H1 (cell line): ENCODE measurements at regions not wholly inside any gene's neighbourhood (a gene's known extent, or its start where the extent isn't known, plus 50 kb on each side); places are given as distances from the start of the nearest gene placed in this dataset.

Source experiments
- ASH2L ChIP-seq: fragments of 200-600, 300-600 bp; sonication (generic); IDR thresholded peaks from one replicate; pipeline ENCODE4 v1.7.1; 2017; ENCODE audit warnings: low read length
- CHD2 ChIP-seq: IDR thresholded peaks from 2 replicates; pipeline ENCODE4 v1.6.1; 2012; ENCODE audit warnings: low read length, improper control_type of control experiment
- EGR1 ChIP-seq: IDR thresholded peaks from 2 replicates; pipeline ENCODE4 v1.6.1; 2011; ENCODE audit warnings: low read depth, low read length, borderline replicate concordance
- FOSL1 ChIP-seq: IDR thresholded peaks from 2 replicates; pipeline ENCODE4 v1.6.1; 2011; ENCODE audit warnings: mild to moderate bottlenecking, low read depth, low read length, moderate library complexity; ENCODE audit not compliant: insufficient read depth
- NRF1 ChIP-seq: IDR thresholded peaks from 2 replicates; pipeline ENCODE4 v1.6.1; 2011; ENCODE audit warnings: mild to moderate bottlenecking, low read depth, low read length, improper control_type of control experiment
- POLR2A ChIP-seq, 2 experiments: IDR thresholded peaks; 1 replicate in 1 of 2; 2 replicates in 1 of 2; pipeline ENCODE4 v1.6.1; 2011; ENCODE audit warnings: low read depth in 2 of 2, low read length in 2 of 2, mild to moderate bottlenecking in 2 of 2; ENCODE audit errors: control extremely low read depth in 1 of 2
- RBBP5 ChIP-seq: IDR thresholded peaks from 2 replicates; pipeline ENCODE4 v1.7.1; 2012; ENCODE audit warnings: low read depth, mild to moderate bottlenecking, inconsistent platforms, low read length, moderate library complexity, borderline replicate concordance
- RNF2 ChIP-seq: fragments of 200-900, 300-1000 bp; sonication (generic); IDR thresholded peaks from 2 replicates; pipeline ENCODE4 v1.7.1; 2016; ENCODE audit warnings: borderline replicate concordance, low read depth, mild to moderate bottlenecking, antibody characterized with exemption, low read length; ENCODE audit not compliant: poor library complexity, severe bottlenecking; ENCODE audit errors: missing control alignments
- TBP ChIP-seq: IDR thresholded peaks from 2 replicates; pipeline ENCODE4 v1.6.1; 2011; ENCODE audit warnings: low read depth, low read length, improper control_type of control experiment

DNA sequence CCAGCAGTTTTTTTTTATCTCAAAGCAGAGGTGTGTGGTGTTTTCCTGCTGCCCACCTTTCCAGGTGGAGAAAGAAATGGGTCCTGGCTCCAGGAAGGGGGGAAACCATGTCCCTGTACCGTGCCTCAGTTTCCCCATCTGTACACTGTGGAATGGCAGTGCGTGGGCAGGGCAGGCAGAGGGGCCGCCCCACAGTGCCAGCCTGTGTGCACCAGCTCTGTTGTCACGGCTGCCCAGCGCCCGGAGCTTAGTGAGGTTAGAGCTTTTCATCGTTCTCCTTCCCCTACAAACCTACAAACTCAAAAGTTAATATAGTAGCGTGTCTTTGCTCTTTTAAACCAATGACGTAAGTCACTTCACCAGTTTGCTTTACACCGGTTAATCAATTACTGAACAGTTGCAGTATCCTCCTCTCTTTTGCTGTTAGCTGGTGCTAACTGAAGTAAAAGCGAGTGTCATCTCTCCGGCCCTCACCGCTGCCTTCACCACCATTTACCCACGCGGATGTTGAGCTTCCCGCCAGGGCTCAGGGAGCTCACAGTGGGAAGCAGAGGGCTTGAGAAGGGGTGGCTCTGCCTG, 114.8 kb upstream of the ADRA2C start (continued):
- TF ChIP-seq RBBP5 (no peak), RNF2 (no peak), POLR2A (IDR thresholded peaks at IDR 0.05; ENCODE audit: control extremely low read depth in 1 of 2, low read depth in 2 of 2, low read length in 2 of 2) (no peak), CHD2 (no peak), NRF1 (no peak), ASH2L (no peak), EGR1 (no peak), TBP (no peak), FOSL1 (no peak)
